GM10266 (cell line): ENCODE measurements at regions not wholly inside any gene's neighbourhood (a gene's known extent, or its start where the extent isn't known, plus 50 kb on each side); places are given as distances from the start of the nearest gene placed in this dataset.

ENCODE experiments used
- DNase-seq: peaks from one replicate; pipeline ENCODE4 v3.0.0; 2012; ENCODE audit errors: extremely low spot score
- TF ChIP-seq, protein P1 (sequence below): IDR thresholded peaks from 2 replicates; pipeline ENCODE4 v1.5.1; 2012; ENCODE audit warnings: mild to moderate bottlenecking, low read depth; ENCODE audit not compliant: control insufficient read depth, insufficient read depth; ENCODE audit errors: missing control alignments

DNA sequence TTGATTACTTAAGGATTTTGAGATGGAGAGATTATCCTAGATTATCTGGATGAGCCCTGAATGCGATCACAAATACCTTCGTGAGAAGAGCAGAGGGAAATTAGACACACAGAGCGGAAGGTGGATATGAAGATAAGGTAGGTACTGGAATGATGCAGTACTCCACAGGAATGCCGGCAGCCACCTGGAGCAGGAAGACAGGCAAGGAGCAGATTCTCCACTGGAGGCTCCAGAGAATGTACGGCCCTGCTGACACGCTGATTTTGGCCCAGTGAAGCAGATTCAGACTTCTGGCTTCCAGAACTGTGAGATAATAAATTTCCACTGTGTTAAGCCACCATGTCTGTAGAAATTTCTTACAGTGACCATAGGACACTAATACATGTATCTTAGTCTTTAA is 79.4 kb upstream of the PITX2 start:
- DNase-seq: no peak
- TF ChIP-seq, protein P1, sequence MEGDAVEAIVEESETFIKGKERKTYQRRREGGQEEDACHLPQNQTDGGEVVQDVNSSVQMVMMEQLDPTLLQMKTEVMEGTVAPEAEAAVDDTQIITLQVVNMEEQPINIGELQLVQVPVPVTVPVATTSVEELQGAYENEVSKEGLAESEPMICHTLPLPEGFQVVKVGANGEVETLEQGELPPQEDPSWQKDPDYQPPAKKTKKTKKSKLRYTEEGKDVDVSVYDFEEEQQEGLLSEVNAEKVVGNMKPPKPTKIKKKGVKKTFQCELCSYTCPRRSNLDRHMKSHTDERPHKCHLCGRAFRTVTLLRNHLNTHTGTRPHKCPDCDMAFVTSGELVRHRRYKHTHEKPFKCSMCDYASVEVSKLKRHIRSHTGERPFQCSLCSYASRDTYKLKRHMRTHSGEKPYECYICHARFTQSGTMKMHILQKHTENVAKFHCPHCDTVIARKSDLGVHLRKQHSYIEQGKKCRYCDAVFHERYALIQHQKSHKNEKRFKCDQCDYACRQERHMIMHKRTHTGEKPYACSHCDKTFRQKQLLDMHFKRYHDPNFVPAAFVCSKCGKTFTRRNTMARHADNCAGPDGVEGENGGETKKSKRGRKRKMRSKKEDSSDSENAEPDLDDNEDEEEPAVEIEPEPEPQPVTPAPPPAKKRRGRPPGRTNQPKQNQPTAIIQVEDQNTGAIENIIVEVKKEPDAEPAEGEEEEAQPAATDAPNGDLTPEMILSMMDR: no peak

DNA sequence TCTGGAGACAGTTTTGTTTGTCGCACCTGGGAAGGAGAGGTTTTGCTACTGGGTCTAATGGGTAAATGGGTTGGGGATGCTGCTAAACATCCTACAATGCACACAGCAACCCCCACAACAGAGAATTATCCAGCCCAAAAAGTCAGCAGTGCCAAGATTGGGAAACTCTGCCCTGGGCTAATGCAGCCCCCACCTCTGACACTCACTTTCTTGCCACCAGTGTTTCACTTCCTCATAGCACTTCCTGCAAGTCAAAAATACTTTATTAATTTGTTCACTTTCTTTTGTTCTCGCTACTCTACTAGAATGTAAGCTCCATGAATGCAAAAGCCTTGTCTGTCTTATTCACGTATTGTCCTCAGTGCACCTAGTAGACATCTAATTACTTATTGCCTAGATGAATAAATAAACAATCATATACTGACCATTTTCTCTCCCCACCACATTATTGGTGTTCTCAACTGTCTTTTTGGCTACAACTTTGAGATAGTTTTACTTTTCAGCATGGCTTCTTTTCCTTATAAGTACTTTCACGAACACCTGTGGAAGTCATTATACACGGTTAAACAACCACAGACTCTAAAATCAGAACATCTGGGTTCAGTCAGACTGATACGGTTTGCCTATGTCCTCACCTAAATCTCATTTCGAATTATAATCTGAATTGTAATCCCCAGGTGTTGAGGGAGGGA is 82.0 kb upstream of the PITX2 start:
- TF ChIP-seq, protein P1: no peak
- no peak for DNase-seq

- no peak for DNase-seq
- TF ChIP-seq, protein P1: no peak
These were observed 82.5 kb upstream of the PITX2 start for GRCh38 chr4:110705440-110705782.

- DNase-seq: no peak
- TF ChIP-seq, protein P1: no peak
These were observed 87.2 kb upstream of the PITX2 start for GRCh38 chr4:110710070-110710469.

DNA sequence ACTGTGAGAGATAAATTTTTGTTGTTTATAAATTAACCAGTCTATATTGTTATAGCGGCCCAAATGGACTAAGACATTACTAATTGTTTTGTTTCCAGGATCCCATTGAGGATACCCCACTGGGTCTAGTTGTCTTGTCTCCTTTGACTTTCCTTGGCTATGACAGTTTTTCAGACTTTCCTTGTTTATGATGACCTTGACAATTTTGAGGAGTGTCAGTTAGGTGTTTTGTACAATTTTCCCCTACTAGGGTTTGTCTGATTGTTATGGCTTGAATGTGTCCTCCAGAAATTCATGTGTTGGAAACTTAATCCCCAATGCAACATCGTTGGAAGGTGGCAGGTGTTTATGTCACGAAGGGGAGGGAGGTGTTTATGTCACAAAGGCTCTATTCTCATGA is 89.6 kb upstream of the PITX2 start:
- no peak for DNase-seq
- TF ChIP-seq, protein P1: no peak

GRCh38 chr4:110730318-110730717 is 107.4 kb upstream of the PITX2 start:
- no peak for DNase-seq
- TF ChIP-seq, protein P1: no peak

DNA sequence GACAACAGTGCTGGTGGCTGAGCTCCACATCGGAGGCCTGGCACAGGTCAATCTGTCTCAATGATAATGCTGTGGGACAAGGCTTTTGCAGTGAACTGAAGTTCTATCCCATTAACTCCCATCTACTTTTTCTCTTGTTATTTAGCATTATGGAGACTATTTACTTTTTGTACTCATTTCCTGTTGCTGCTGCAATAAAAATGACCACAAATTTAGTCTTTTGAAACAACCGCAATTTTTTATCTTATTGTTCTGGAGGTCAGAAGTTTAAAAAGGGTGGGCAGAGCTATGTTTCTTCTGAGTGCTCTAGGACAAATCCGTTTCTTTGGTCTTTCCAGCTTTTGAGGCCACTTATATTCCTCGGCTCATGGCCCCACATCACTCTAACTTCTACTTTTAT is 111.0 kb upstream of the PITX2 start:
- DNase-seq: no peak

More for the DNA sequence above, 111.0 kb upstream of the PITX2 start:
- TF ChIP-seq, protein P1: no peak
